Globus pallidus (tissue), 1 donor: ENCODE measurements at regions not wholly inside any gene's neighbourhood (a gene's known extent, or its start where the extent isn't known, plus 50 kb on each side); places are given as distances from the start of the nearest gene placed in this dataset.
"Not testable (repeated sequence)": the region's sequence is repeated elsewhere in the genome, so short reads cannot be mapped to it uniquely, and the experiment has no call there.

ENCODE experiments used
- DNase-seq: peaks from one replicate; pipeline ENCODE4 v3.0.0-alpha.2; 2015; ENCODE audit warnings: low spot score

DNA sequence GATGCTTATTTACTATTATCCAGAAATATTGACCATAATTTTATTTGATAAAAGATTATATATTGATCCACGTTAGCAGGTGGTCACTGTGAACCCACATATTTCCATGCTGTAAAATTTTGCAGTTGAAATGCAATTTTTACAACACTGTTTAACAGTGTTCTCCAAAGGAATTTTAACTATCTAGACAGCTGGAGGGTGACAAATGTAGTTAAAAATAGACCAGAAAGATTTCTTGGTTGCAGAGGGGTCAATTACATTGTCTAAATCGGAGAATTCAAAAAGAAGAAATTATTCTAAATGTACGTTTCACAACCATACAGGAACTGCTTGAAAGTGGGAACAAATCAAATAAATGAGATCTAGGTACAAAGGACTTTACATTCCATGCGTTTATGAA, 625.2 kb upstream of the NCAM2 start:
- DNase-seq = no peak

DNA sequence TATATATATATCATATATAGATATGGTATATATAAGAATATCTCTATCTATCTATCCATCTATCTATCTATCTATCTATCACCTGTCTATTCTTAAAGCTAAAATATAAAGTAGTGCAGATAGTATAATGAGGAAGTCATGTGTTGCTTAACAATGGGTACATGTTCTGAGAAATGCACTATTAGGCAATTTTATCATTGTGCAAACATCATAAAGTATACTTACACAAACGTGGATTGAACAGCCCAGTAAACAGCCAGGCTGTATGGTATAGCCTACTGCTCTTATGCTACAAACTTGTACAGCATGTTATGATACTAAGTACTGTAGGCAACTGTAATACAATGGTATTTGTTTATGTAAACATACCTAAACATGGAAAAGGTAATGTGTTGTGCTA, 621.0 kb upstream of the NCAM2 start:
- DNase-seq = no peak

DNA sequence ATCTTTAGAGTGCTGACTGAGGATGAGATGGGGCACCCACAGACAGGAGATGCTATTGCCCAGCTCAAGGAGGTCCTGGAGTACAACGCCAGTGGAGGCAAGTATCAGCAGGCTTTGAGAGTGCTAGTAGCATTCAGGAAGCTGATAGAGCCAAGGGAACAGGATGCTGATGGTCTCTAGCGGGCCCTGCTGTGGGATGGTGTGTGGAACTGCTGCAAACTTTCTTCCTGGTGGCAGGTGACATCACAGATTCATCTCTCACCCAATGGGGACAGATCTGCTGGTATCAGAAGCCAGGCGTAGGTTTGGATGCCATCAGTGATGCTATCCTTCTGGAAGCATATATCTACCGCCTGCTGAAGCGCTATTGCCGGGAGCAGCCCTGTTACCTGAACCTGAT, 609.8 kb upstream of the NCAM2 start:
- no peak for DNase-seq

DNA sequence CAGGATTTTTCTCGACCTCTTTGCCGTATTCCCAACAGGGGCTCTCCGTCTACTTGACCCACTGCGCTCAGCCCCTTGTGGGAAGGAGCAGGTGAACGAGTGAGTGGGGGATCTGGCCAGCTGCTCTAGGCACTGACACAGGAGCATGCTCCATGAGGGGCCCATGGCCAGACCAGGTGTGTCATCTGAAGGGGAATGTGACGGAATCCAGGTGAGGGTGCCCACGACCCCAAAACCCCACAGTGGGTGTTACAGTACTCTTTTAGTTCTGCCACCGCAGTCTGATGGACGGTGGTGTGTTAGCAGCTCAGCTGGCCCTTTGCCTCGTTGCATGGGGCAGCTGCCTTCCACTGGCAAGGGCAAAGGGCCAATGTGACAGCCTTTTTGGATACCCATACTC, 601.4 kb upstream of the NCAM2 start:
- no peak for DNase-seq

DNA sequence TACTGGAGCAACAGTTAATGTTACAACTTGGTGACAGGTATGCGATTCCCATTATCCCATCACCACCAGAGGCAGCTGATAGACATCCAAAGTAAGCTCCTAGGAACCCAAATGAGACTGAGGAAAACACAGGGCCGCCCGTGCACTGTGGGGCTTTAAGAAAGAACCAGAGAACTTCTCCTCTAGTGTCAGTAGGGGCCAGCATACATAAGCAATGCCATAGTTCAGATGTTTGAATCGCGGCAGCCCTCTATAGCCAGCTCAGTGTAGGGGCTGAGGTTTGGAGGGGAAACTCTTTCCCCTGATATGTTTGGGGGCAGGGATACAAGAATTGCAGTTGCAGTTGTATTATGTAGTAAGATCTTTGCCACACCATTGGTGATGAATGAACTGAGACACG, 593.3 kb upstream of the NCAM2 start:
- no peak for DNase-seq

DNA sequence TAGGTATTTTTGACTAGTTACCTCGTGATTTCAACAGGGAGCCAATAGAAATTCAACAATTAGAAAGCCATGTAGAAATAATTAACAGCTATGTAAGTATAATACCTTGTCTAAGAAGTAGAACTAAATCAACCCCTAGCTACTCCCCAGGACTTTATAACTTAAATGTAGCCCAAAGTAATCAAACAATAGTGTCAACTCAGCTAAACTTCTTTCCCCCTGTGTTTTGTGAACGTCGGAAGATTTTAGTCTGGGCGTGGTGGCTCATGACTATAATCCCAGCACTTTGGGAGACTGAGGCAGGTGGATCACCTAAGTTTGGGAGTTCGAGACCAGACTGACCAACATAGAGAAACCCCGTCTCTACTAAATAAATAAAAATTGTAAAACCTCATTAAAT, 579.9 kb upstream of the NCAM2 start:
- no peak for DNase-seq

DNA sequence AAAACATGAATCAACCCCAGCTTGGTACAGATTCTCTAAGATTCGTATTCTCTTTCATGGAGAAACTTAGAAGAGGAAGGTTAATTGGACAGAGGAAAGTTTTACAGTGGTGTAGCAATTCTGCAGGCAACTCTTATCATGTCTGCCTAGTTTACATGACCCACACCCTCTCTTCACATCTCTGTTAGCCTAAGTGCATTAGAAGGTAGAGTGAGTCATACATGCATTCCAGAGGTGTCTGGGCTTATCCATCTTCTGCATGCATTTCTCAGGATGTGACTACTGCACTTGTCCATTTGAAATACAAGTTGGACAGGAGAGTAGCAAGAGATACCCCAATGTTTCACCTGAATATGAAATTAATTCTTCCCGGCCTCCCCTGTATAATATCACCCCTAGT, 578.4 kb upstream of the NCAM2 start:
- no peak for DNase-seq

DNA sequence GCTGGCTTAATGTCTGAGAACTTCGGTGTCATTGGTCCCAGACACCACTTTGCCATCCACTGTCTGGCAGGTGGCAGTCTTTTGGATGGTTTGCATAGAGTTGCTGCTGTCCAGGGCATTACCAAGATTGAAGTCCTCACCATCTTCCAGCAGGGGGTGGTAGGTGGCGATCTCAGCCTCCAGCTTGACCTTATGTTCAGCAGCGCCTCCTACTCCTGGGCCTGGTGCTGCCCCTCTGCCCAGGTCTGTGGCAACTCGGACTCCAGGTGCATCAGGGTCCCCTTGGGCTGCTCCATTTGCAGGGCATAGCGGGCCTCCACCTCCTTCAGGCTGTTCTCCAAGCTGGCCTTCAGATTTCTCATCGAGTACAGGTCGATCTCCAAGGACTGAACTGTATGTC, 573.3 kb upstream of the NCAM2 start:
- DNase-seq = no peak

DNA sequence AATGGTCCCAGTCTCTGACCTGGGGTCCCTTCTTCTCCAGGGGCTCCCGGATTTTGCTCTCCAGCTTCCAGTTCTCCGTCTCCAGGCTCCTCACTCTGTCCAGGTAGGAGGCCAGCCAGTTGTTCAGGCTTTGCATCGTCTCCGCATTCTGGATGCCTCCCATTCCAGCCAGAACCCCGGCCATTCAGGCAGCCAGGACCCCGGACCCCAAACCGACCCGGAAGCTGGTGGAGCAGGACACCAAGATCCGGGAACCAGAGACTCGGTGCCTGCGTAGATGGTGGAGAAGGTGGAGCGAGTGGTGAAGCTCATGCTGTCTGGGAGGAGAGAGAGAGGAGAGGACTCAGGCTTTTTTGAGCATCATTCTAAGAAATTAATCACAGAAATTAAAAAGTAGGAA, 572.4 kb upstream of the NCAM2 start:
- no peak for DNase-seq

DNA sequence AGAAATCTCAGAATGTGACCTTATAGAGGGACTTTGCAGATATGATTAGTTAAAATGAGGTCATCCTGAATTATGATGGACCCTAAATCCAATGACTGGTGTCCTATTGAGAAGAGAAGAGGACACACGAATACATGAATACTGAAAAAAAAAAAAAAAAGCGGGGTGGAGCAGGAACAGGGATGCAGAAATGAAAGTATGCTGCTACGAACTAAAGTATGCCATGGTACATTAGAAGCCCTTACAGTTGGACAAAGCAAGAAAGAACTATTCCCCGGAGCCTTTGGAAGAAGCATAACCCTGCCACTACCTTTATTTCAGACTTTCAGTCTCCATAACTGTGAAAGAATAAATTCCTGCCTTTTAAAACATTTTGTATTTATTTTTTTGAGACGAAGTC, 557.9 kb upstream of the NCAM2 start:
- no peak for DNase-seq

DNA sequence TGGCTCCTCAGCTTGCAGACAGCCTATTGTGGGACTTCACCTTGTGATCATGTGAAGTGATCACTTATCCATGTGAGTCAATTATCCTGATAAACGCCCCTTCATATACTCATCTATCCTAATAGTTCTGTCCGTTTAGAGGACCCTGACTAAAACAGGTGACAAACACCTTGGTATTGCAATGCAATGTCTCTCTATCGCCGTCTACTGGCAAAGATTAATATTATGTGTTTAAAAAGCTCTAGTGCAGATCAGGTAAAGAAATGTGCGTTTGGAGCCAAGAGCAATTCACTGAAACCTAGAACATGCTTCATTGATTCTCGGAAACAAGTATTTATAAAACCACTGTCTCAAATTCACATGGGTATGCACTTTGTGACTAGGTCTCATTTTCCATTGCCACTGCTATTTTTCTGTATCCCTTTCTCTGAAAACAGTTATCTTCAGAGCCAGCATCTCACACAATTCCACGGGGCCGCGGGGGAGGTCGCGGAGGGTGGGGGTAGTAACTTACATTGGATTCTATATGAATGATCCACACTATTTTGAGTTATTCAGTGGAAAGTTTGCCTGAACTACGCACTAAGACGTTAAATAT, 554.6 kb upstream of the NCAM2 start:
- no peak for DNase-seq

DNA sequence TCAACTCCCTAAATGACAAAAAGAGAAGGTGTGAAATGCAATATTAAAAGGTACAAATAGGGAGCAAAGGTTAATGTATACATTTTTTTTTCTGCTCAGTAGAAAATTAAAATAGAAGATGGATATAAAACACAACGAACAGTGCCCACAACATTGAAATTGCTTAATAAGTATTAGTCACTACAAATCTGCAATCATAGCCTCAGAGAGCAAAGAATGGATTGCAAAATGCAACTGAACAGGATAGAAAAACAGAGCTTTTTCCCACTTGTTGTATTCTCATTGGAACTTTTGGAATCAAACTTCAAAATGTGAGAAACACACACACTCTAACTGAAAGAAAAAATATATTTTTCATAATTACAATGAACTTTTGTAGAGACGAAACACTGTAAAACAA, 552.2 kb upstream of the NCAM2 start:
- no peak for DNase-seq

DNA sequence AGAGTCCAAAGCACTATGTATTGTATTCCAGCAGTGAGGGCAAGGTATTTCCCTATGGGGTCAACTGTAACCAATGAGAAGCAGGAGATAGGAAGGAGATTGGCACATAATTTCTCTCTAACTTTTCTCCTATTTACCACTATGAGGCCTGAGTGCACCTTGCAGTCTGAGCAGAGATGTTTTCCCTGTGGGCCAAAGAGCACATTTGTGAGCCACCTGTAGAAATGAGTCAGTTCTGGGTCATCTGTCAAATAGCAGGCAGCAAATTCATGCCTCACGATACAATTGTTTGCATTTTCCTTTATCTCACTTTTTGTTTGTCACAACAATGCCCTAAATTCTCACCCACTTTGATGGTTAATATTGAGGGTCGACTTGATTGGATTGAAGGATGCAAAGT, 547.2 kb upstream of the NCAM2 start:
- DNase-seq = no peak

DNA sequence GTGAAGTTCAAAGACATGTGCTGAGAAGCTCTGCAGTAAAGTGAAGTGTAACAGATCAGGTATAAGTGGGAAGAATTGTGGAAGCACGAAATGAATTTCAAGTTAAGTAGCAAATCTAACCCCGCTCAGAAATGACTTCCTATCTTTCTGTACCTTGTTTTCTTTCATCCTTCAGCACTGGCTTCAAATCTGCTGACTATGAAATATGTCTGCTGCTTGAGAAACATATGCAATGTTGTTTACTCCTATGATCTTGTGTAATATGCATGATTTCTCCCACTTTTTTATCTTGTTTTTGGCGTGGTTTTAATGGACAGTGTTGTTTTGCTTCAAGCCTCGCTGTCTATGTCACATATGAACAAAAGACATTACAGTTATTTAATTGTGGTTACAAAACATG, 545.3 kb upstream of the NCAM2 start:
- DNase-seq = no peak

DNA sequence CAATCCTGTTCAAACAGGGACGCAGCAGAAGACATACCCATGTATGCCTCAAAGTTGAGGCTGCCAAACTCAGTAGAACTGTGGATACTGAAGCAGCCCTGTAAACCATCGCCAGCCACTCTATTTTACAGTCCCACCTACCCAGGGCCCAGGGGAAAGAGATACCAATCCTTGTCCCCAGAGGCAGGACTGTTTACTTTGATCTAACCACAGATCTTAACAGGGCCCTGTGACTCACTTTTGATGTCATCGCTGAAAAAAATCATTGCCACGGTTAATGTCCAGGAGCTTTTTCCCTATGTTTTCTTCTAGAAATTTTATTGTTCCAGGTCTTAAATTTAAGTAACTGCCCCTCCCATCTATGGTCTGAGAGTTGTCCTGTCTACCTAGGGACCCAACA, 538.4 kb upstream of the NCAM2 start:
- DNase-seq = no peak

DNA sequence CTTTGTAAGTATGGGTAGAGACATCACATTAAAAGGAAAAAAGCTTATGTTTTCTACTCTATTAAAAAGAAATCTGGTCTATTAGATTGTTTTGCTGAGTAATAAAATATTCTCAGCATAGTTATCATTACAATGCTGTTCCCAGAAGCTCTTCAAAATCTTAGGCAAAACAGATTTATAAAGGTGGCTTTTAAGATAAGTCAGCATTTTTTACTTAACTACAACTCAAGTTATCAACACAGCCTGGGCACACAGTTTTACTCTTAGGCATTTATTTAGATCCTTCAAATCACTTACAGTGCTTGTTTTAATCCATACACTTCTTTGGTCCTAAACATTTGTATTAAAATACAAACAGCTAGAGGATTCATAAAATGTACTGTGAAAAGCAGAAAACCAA, 534.8 kb upstream of the NCAM2 start:
- no peak for DNase-seq

DNA sequence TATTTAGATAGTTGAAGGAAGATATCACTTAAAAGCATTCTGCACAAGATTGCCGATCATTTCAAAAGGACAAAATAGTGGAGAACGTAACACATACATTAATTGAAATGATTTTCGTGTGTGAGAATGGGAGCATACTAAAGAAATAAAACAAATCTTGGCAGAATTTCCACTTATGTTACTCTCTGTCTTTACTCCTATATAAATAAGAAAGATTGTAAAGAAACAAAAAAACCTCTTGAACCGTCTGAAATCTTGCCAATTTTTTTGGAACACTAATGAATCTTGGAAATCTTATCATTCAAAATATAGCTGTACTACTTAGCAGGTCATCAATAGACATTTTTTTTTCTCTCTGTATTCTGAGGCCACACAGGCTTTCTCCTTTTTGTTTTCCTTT, 528.8 kb upstream of the NCAM2 start:
- DNase-seq = no peak

DNA sequence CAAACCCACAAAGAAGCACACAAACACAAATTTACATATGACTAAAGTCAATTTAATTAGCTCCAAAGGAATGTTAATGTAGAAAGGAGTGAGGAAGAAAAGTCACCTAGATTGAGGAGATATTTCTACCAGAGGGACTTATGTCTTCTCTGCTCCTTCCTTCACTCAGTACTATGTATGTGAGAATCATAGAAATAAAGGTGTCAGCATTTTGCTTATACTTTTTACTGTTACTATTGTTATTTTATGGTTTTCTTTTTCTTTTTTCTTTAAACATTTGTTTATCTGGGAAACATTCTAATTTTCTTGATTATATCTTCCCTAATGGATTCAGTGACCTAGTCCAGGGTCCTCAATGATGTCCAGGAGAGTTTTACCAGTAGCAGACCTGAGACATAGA, 511.9 kb upstream of the NCAM2 start:
- no peak for DNase-seq

DNA sequence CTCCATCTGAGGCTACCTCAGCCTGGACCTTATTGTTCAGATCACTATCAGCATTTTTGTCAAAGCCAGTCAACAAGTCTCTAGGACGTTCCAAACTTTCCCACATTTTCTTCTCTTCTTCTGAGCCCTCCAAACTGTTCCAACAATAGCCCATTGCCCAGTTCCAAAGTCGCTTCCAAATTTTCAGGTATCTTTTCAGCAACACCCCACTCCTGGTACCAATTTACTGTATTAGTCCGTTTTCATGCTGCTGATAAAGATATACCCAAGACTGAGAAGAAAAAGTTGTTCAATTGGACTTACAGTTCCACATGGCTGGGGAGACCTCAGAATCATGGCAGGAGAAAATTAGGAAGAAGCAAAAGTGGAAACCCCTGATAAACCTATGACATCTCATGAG, 495.3 kb upstream of the NCAM2 start:
- not testable (repeated sequence) for DNase-seq

DNA sequence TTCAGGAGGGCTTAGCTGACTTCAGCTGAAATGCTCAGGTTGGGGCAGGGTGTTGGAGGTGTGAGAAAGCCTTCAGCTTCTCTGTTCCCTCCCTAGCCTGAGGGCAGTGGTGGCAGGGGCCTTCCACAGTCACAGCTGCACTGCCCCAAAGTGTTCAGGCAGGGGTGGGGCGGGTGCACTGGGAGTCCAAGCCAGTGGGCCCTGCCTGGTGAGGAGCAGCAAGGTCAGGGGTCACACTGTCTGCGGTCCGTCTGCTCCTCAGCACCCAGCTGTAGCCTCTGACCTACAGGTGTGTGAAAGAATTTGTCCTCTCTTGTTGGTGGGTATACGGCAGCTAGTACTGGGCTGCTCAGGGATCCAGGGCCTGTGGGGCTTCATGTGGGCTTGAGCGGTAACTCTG, 490.4 kb upstream of the NCAM2 start:
- no peak for DNase-seq

DNA sequence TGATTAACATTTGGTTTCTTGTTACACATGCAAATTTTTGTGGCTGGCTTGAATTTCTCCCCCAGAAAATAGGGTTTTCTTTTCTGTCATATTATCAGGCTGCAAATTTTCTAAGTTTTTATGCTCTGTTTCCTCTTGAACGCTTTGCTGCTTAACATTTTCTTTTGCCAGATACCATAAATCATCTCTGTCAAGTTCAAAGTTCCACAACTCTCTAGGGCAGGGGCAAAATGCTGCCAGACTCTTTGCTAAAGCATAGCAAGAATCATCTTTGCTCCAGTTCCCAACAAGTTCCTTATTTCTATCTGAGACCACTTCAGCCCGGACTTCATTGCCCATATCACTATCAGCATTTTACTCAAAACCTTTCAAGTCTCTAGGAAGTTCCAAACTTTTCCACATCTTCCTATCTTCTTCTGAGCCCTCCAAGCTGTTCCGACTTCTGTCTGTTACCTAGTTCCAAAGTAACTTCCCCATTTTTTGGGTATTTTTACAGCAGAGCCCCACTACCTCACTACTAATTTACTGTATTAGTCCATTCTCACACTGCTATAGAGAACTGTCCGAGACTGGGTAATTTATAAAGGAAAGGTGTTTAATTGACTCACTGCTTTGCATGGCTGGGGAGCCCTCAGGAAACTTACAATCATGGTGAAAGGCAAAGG, 486.9 kb upstream of the NCAM2 start:
- DNase-seq = no peak

DNA sequence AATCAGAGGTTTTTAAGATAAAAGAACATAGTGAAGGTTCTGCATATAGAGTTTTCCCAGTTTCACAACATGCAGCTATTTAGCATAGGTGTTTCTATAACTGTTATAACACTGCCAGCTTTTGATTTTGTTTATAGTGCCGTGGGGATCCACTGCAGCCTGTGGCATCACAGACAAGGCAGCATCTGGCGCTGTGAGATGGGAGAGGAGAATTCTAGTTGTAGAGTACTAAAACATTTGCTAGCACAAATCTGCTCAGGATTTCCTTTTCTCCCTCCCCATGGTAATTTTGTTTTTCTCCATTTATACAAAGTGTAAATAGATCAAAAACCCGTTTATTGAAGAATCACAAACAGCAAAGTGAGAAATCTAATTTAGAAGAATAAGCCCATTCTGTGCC, 482.8 kb upstream of the NCAM2 start:
- no peak for DNase-seq

DNA sequence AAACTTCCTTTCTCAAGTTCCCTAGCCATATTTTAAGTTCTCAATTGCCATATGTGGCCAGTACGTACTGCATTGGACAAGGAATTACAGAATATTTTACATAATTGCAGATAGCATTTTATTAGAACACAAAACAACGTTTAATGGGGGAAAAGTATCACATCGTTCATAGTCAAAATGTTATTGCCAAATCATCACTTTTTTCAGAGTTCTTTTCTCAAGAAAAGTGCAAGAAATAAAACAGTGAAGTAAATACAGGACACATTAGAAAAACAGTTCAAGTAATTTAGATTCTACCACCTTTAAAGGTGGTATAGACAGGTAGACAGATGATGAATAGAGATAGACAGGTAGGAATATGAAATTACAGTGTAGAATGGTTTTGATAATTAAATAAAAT, 479.1 kb upstream of the NCAM2 start:
- no peak for DNase-seq

DNA sequence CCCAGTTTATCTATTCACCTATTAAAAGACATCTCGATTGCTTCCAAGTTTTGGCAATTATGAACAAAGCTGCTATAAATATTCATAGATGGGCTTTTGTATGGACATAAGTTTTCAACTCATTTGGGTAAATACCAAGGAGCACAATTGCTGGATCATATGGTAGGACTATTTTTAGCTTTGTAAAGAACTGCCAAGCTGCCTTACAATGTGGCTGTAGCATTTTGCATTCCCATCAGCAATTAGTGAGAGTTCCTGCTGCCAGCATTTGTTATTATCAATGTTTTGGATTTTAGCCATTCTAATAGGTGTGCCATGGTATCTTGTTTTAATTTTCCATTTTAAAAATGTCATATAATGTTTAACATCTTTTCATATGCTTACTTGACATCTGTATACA, 475.6 kb upstream of the NCAM2 start:
- DNase-seq = no peak

DNA sequence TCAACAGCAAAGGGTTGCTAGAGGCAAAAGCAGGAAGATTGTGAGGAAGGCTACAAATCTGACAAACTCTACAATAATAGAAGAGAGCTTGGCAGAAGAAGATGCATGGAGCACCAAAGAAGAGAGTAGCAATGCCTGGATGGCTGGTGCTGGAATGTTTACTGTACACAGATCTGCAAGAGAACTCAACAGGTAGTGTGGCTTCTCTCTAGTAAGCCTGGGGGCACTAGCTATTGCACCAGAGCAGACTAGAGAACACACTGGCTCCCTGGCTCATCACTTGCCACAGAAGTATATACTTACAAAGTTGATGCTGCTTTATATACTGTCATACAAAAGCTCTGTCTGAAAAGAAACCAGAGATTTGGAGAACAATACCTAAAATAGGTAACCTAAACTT, 475.0 kb upstream of the NCAM2 start:
- DNase-seq = no peak
